ENCODE measurements at regions not wholly inside any gene's neighbourhood (a gene's known extent, or its start where the extent isn't known, plus 50 kb on each side); places are given as distances from the start of the nearest gene placed in this dataset.

DNA sequence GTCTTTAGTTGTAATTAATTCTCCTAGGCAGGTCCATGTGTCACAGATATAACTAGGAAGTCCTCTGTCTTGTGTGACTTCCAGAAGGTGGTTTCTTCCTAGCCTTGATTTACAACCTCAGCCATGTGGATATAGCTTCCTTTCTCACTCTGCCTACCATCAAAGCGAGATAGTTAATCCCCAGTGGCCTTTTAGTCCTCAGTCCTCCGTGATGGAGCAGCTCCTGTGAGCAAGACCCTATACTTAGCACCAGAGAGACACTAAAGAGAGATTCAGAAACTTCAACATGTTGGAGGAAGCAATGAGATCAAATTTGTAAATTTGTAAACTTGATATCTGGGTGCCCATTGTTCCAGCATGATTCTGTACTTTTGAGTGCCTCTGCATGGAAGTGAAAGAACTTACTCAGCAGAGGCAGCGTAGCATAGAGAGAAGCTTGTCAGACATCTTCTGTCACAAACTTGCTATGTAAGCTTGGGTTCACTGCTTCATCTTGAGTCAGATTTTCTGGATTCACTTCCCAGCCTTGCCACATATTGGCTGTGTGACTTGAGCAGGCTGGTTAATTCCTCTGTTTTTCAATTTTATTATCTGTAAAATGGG is 170.2 kb upstream of the NR3C1 start:
- in situ Hi-C loops (cut with HindIII; ENCODE audit: low pct_unique_long_range_greater_than_20kb, low sequenced_read_pairs): no loop called here
- no peak for DNase-seq (ENCODE audit: low read depth in 1 of 2, low spot score in 1 of 2)
- no peak for TF ChIP-seq JUND (IDR thresholded peaks at IDR 0.05; ENCODE audit: low read depth)

DNA sequence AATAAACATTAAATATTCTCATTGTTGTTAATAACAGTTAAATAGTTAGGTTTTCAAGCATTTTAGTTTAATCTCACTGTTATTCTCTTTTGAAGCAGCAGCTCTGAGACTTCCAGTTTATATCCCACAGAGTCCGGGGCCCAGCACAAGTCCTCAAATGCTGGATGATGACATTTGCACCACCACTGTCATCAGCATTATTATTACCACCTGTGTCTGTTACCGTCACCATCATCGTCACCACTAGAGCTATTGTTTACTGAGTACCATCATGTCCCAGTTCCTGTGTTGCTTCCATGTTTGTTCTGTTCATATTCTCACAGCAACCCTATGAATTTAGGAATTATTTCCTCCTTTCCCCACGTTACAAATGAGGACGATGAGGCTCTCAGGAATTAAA is 169.2 kb upstream of the NR3C1 start:
- no peak for DNase-seq (ENCODE audit: low read depth in 1 of 2, low spot score in 1 of 2)
- in situ Hi-C loops (cut with HindIII; ENCODE audit: low pct_unique_long_range_greater_than_20kb, low sequenced_read_pairs): no loop called here
- no peak for TF ChIP-seq JUND (IDR thresholded peaks at IDR 0.05; ENCODE audit: low read depth)

- no peak for DNase-seq (ENCODE audit: low read depth in 1 of 2, low spot score in 1 of 2)
- no peak for TF ChIP-seq JUND (IDR thresholded peaks at IDR 0.05; ENCODE audit: low read depth)
- in situ Hi-C loops (cut with HindIII; ENCODE audit: low pct_unique_long_range_greater_than_20kb, low sequenced_read_pairs): no loop called here
Measured at GRCh38 chr5:143571642-143572624, 168.4 kb upstream of the NR3C1 start.

DNA sequence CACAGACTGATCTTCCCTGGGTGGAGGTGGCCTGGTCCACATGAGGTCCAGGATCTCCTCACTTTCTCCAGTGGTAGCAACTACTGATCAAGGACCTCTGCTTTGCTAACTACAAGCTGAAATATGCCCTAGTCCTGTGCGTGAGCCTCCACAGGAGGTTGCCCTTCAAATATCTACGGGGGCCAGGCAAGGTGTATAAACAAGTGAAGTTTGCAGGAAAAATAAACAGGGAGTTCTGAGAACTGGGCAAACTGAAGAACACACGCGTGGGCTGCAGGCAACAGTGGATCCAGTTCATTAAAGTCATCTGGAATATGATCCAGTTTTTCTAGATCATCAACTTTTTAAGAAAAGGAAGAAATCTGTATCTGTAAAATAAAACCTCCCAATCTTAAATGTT is 167.5 kb upstream of the NR3C1 start:
- in situ Hi-C loops (cut with HindIII; ENCODE audit: low pct_unique_long_range_greater_than_20kb, low sequenced_read_pairs): no loop called here
- no peak for TF ChIP-seq JUND (IDR thresholded peaks at IDR 0.05; ENCODE audit: low read depth)
- no peak for DNase-seq (ENCODE audit: low read depth in 1 of 2, low spot score in 1 of 2)

DNA sequence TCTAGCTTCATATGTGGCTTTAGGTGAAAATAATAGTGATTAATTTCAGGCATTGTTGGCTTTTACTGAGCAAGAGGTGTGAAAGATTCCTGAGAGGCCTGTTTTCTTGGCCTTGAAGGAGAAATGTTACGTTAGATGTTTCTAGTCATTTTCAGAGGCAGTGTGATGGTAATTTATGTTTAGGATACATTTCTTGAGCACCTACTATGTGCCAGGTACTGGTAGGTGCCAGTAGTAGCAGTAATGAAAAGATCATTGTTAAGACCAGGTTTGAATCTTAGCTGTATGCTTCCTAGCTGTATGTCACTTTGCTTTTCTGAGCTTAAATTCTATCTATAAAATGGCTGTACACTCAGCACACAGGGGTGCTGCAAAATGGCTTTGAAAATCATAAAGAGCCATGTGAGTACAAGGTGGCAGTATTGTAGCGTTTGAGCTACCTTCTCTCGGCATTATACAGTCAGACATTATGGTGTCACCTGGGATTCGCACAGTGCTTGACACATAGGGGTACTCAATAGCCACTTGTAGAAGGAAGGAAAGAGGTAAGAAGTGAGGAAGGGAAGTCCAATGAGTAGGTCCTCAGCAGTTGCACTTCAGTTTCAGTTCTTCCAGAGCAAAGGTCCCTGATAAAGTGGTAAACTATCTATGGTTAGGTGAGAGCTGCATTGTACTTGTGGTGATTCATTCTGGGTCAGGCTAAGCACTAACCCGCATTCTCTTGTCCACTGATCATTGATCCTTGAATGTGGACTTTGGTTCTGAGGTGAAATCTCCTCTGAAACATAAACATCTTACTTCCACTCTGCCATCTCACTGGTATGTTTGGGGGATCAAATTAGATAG is 166.5 kb upstream of the NR3C1 start:
- DNase-seq (ENCODE audit: low read depth in 1 of 2, low spot score in 1 of 2): no peak
- TF ChIP-seq JUND (IDR thresholded peaks at IDR 0.05; ENCODE audit: low read depth): no peak
- in situ Hi-C loops (cut with HindIII; ENCODE audit: low pct_unique_long_range_greater_than_20kb, low sequenced_read_pairs): no loop called here

DNA sequence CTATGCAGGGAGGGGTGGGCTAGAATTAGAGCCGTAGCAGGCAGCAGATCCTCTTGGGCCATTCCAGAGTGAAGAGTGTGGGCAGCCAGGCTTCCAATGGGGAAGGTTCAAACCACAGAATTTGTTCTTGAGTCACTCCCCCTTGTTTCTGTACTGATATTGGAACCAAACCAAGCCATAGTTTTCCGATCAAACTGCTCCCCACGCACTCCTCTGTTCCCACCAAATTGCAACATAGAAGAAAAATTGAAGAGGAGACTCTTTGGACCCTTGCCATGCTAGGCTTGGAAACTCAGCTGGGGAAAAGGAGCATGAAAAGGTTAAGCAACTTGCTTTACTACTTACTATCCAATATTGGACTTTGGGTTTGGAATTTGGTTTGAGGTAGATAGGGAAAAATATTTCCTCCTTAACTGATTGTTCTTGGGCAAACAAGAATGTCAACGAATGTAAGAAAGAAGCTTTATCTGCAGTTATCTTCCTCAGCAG is 165.8 kb upstream of the NR3C1 start:
- peak; percentile 62; the same call in 1 of the 2 replicates for TF ChIP-seq JUND (IDR thresholded peaks at IDR 0.05; ENCODE audit: low read depth)
- peak in 1 of 2 experiments; percentile 51 for DNase-seq (ENCODE audit: low read depth in 1 of 2, low spot score in 1 of 2)
- in situ Hi-C loops (cut with HindIII; ENCODE audit: low pct_unique_long_range_greater_than_20kb, low sequenced_read_pairs): no loop called here

- no peak for DNase-seq (ENCODE audit: low read depth in 1 of 2, low spot score in 1 of 2)
- in situ Hi-C loops (cut with HindIII; ENCODE audit: low pct_unique_long_range_greater_than_20kb, low sequenced_read_pairs): no loop called here
- TF ChIP-seq JUND (IDR thresholded peaks at IDR 0.05; ENCODE audit: low read depth): no peak
Measured at GRCh38 chr5:143567583-143568504, 164.4 kb upstream of the NR3C1 start.

DNA sequence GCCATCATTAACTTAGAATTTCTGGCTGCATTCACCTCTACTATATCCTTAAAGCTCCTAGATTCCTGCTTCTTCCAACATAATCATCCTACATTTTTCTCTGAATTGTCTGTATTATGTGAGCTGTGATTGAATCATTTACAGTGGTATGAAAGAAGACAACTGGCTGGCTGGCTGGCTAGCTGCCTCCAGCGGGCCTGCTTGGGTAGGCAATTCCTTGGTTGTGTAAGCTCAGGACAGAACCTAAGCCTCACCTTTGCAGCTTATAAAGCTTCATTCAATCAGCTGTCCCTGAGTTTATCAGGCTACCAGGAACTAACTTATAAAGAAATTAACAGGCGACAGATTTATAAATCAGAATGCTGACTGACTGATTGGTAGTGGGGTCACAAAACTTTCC is 162.7 kb upstream of the NR3C1 start:
- no peak for TF ChIP-seq JUND (IDR thresholded peaks at IDR 0.05; ENCODE audit: low read depth)
- in situ Hi-C loops (cut with HindIII; ENCODE audit: low pct_unique_long_range_greater_than_20kb, low sequenced_read_pairs): no loop called here
- DNase-seq (ENCODE audit: low read depth in 1 of 2, low spot score in 1 of 2): no peak

GRCh38 chr5:143564417-143564816 is 160.9 kb upstream of the NR3C1 start:
- DNase-seq (ENCODE audit: low read depth in 1 of 2, low spot score in 1 of 2): no peak
- TF ChIP-seq JUND (IDR thresholded peaks at IDR 0.05; ENCODE audit: low read depth): no peak
- in situ Hi-C loops (cut with HindIII; ENCODE audit: low pct_unique_long_range_greater_than_20kb, low sequenced_read_pairs): no loop called here

DNA sequence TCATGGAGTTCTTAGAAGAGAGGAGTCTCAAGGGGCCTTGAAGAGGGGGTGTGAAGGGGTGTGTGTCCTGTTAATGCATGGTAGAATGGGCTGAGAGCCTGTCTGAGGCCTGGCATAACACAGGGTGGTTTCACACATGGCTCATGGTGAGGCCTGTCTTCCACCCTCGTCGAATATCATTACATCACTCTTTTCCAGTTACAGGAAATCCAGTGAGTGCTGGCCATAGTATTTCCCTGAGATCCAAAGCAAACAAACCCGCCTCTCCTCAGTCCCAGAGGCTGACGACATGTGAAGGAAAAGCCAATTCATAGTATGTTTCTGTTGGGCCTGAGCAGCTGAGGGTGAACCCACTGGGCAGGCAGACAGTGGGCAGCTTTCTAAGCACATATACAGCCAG is 159.4 kb upstream of the NR3C1 start:
- TF ChIP-seq JUND (IDR thresholded peaks at IDR 0.05; ENCODE audit: low read depth): no peak
- peak in 1 of 2 experiments; percentile 22 for DNase-seq (ENCODE audit: low read depth in 1 of 2, low spot score in 1 of 2)
- in situ Hi-C loops (cut with HindIII; ENCODE audit: low pct_unique_long_range_greater_than_20kb, low sequenced_read_pairs): no loop called here

DNA sequence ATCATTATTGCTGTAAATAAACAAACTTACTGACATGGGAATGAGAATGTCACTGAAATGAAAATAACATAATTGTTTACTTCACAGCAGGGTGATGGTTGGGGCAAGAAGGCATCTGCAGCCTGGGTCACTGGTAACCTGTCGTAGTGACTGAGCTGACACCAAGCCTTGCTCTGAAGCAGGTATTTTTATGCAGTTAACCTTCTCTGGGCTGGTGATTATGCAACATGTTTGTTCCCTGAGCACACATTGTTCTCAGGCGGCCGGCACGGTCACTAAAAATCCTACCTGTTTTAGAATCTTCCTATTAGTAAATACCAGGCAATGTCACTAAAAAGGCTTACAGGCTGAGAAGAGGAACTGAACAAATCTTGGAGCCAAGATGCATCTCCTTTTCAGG is 157.7 kb upstream of the NR3C1 start:
- in situ Hi-C loops (cut with HindIII; ENCODE audit: low pct_unique_long_range_greater_than_20kb, low sequenced_read_pairs): no loop called here
- TF ChIP-seq JUND (IDR thresholded peaks at IDR 0.05; ENCODE audit: low read depth): no peak
- DNase-seq (ENCODE audit: low read depth in 1 of 2, low spot score in 1 of 2): peak in 1 of 2 experiments; percentile 37
